ENCODE measurements at regions not wholly inside any gene's neighbourhood (a gene's known extent, or its start where the extent isn't known, plus 50 kb on each side); places are given as distances from the start of the nearest gene placed in this dataset.

GRCh38 chr5:39980056-39980455, 555.3 kb upstream of the DAB2 start:
- TF ChIP-seq CTCF (IDR thresholded peaks at IDR 0.05) (no peak), POLR2A (IDR thresholded peaks at IDR 0.05) (no peak)

Measured in heart left ventricle (tissue), 13 donors.